HT1080 (cell line): ENCODE measurements at regions not wholly inside any gene's neighbourhood (a gene's known extent, or its start where the extent isn't known, plus 50 kb on each side); places are given as distances from the start of the nearest gene placed in this dataset.

Experiments used
- DNase-seq: peaks from one replicate; pipeline ENCODE4 v3.0.0-alpha.2; 2015; ENCODE audit warnings: low read depth

- peak; percentile 42 for DNase-seq
These were observed 99.2 kb upstream of the RAPGEF2 start for GRCh38 chr4:159003420-159004253.

- DNase-seq, result peak; percentile 79
These were observed 96.7 kb upstream of the RAPGEF2 start for GRCh38 chr4:159006202-159006601.

- DNase-seq, result no peak
These were observed 94.2 kb upstream of the RAPGEF2 start for GRCh38 chr4:159008671-159009070.

- DNase-seq, result no peak
These were observed 93.4 kb upstream of the RAPGEF2 start for GRCh38 chr4:159009521-159009920.

- no peak for DNase-seq
These were observed 92.8 kb upstream of the RAPGEF2 start for GRCh38 chr4:159010100-159010499.

- no peak for DNase-seq
These were observed 92.2 kb upstream of the RAPGEF2 start for GRCh38 chr4:159010563-159011260.

- DNase-seq, result peak; percentile 79
These were observed 90.5 kb upstream of the RAPGEF2 start for GRCh38 chr4:159012381-159012780.

GRCh38 chr4:159013692-159014091 lies 89.2 kb upstream of the RAPGEF2 start:
- DNase-seq, result no peak

- no peak for DNase-seq
These were observed 88.0 kb upstream of the RAPGEF2 start for GRCh38 chr4:159014859-159015258.

GRCh38 chr4:159015841-159016240 lies 87.0 kb upstream of the RAPGEF2 start:
- DNase-seq, result no peak

- DNase-seq, result peak; percentile 42
These were observed 86.3 kb upstream of the RAPGEF2 start for GRCh38 chr4:159016593-159017024.

GRCh38 chr4:159017323-159018026 lies 85.4 kb upstream of the RAPGEF2 start:
- no peak for DNase-seq

- DNase-seq, result no peak
These were observed 84.7 kb upstream of the RAPGEF2 start for GRCh38 chr4:159018062-159018629.

- no peak for DNase-seq
These were observed 83.5 kb upstream of the RAPGEF2 start for GRCh38 chr4:159019356-159019755.

- DNase-seq, result no peak
These were observed 81.1 kb upstream of the RAPGEF2 start for GRCh38 chr4:159021597-159022385.

GRCh38 chr4:159023741-159024140 lies 79.1 kb upstream of the RAPGEF2 start:
- DNase-seq, result no peak

GRCh38 chr4:159024266-159024665 lies 78.6 kb upstream of the RAPGEF2 start:
- DNase-seq, result no peak

- no peak for DNase-seq
These were observed 78.1 kb upstream of the RAPGEF2 start for GRCh38 chr4:159024828-159025227.

GRCh38 chr4:159026329-159026728 lies 76.5 kb upstream of the RAPGEF2 start:
- DNase-seq, result no peak

GRCh38 chr4:159027535-159027934 lies 75.3 kb upstream of the RAPGEF2 start:
- peak; percentile 37 for DNase-seq

GRCh38 chr4:159029481-159029880 lies 73.4 kb upstream of the RAPGEF2 start:
- no peak for DNase-seq
